ENCODE measurements at regions not wholly inside any gene's neighbourhood (a gene's known extent, or its start where the extent isn't known, plus 50 kb on each side); places are given as distances from the start of the nearest gene placed in this dataset.

GRCh38 chr2:221675201-221675908 is 103.3 kb upstream of the EPHA4 start:
- TF ChIP-seq POLR2AphosphoS5 (IDR thresholded peaks at IDR 0.05; ENCODE audit: low read depth, low read length) (no peak), BACH1 (IDR thresholded peaks at IDR 0.05; ENCODE audit: low read length) (no peak), ZNF274 (IDR thresholded peaks at IDR 0.05; ENCODE audit: borderline replicate concordance, extremely low read depth, low read length) (no peak), EZH2 (IDR thresholded peaks at IDR 0.05; ENCODE audit: low read depth, low read length, severe bottlenecking) (no peak)
- TF ChIP-seq, protein P1, sequence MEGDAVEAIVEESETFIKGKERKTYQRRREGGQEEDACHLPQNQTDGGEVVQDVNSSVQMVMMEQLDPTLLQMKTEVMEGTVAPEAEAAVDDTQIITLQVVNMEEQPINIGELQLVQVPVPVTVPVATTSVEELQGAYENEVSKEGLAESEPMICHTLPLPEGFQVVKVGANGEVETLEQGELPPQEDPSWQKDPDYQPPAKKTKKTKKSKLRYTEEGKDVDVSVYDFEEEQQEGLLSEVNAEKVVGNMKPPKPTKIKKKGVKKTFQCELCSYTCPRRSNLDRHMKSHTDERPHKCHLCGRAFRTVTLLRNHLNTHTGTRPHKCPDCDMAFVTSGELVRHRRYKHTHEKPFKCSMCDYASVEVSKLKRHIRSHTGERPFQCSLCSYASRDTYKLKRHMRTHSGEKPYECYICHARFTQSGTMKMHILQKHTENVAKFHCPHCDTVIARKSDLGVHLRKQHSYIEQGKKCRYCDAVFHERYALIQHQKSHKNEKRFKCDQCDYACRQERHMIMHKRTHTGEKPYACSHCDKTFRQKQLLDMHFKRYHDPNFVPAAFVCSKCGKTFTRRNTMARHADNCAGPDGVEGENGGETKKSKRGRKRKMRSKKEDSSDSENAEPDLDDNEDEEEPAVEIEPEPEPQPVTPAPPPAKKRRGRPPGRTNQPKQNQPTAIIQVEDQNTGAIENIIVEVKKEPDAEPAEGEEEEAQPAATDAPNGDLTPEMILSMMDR (IDR thresholded peaks at IDR 0.05; ENCODE audit: control extremely low read depth in 1 of 3, insufficient read depth in 1 of 3, low read depth in 1 of 3, low read length in 3 of 3), result no peak

Data from H1 (cell line).